ENCODE measurements at regions not wholly inside any gene's neighbourhood (a gene's known extent, or its start where the extent isn't known, plus 50 kb on each side); places are given as distances from the start of the nearest gene placed in this dataset.
A peak's percentile ranks its signal among the peaks of the same experiment; 100 is the strongest.

DNA sequence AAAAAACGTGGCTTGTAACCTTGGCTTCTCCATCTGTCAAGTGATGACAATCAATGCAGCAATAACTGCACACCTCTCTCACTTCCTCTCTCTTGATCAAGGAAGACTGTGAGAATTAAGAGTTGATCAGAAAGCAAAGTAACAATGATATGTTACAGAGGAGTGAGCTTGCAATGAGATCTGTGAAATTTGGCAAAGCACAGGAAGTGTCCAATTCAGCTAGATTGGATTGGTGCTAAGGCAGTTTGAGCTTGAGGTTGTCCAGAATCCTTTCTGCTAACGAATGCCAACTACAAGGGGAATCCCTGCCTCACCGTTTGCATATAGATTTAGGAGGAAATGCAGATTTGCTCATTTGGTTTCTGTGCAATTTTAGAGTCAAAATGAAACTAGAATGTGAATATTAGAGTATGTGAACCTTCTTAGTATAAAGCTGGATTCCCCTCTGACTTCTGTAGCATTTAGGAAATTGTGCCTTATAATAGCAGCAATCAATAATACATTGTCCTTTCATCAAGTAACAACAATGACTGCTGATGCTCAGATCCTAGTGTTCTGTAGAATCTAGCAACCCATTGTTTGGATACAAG lies 346.4 kb downstream of the PTTG2 start:
- ATAC-seq: peak; percentile 18
- H3K9me3 Mint-ChIP-seq (ENCODE audit: insufficient read depth): peaks cover 20% of the 10 kb centered on the region
- ChIA-PET POLR2A (interaction anchor here (0.6 to 1.2 kb wide), 2 partner anchors 9 to 12 kb away, joined by 3 to 8 read pairs; no protein-coding TSS in a partner anchor), CTCF (interaction anchor here (1.1 to 5.7 kb wide), 4 partner anchors 13 to 129 kb away, joined by 3 to 87 read pairs (median 4); no protein-coding TSS in a partner anchor)
- H3K4me1 Mint-ChIP-seq (ENCODE audit: low read depth): peaks cover 54% of the 10 kb centered on the region
- H3K27me3 Mint-ChIP-seq (ENCODE audit: low read depth): no peaks in the 10 kb centered on the region
- peak overlapping the region; percentile 34 for H3K4me3 Mint-ChIP-seq
- H3K36me3 Mint-ChIP-seq (ENCODE audit: low read depth): peaks cover 18% of the 10 kb centered on the region
- peak overlapping the region; percentile 64 for H3K27ac Mint-ChIP-seq
- DNase-seq: peak; percentile 50

DNA sequence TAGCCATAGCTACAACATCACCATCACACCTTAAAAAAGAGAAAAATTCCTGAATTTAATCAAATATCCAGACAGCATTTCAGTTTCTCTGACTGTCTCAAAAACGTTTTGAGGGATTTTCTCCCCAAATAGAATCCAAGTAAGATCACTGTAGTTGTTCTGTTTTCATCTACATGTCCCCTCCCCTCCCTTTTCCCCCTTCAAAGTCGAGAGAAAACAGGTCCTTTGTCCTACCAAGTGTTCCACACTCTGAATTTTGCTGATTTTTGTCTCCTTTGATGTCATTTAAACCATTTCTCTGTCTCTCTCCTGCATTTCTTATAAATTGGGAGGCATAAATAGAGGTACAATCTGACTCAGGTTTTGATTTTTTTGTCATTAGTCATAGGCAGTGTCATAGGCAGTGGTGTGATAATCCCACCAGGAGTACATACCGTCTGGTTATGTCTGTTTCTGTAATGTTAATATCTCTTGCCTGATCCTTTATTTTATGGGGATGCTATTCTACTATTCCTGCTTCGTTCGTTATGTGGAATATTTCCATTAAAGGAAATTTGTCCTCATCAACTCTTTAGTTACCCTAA lies 348.6 kb downstream of the PTTG2 start:
- Mint-ChIP-seq H3K36me3 (ENCODE audit: low read depth) (peaks cover 10% of the 10 kb centered on the region), H3K9me3 (ENCODE audit: insufficient read depth) (peaks cover 10% of the 10 kb centered on the region), H3K4me3 (no peak overlapping the region), H3K27ac (no peak overlapping the region), H3K4me1 (ENCODE audit: low read depth) (peaks cover 57% of the 10 kb centered on the region), H3K27me3 (ENCODE audit: low read depth) (no peaks in the 10 kb centered on the region)
- ChIA-PET CTCF (interaction anchor here (2.1 to 5.7 kb wide), 3 partner anchors 11 to 366 kb away, joined by 4 to 87 read pairs (median 17); no protein-coding TSS in a partner anchor), POLR2A (no interaction called here)
- no peak for ATAC-seq
- DNase-seq: no peak

DNA sequence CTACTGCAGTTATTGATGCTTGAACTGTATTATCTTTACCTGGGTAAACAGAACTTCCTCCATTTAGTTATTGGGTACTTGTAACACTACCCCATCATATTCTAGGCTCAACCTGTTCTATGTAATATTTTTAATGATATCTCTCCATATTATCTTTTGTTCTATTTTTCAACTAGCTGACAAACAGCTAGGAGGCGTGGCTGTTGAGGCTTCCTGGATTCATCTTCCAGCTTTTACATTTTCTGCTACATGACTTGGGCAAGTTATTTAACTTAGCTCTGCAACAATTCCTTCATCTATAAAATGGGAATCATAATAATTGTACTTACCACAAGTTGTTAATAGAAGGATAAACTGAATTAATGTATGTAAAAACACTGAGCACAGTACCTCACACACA lies 349.3 kb downstream of the PTTG2 start:
- ChIA-PET POLR2A (interaction anchor here (1.7 kb wide), 1 partner anchor 10 kb away, joined by 13 read pairs; no protein-coding TSS in a partner anchor), CTCF (interaction anchor here (1.1 to 5.7 kb wide), 7 partner anchors 10 to 422 kb away, joined by 3 to 87 read pairs (median 4); no protein-coding TSS in a partner anchor)
- Mint-ChIP-seq H3K9me3 (ENCODE audit: insufficient read depth) (peaks cover 5% of the 10 kb centered on the region), H3K27ac (no peak overlapping the region), H3K4me1 (ENCODE audit: low read depth) (peaks cover 63% of the 10 kb centered on the region), H3K27me3 (ENCODE audit: low read depth) (no peaks in the 10 kb centered on the region), H3K36me3 (ENCODE audit: low read depth) (peaks cover 9% of the 10 kb centered on the region), H3K4me3 (no peak overlapping the region)
- DNase-seq: no peak
- no peak for ATAC-seq

DNA sequence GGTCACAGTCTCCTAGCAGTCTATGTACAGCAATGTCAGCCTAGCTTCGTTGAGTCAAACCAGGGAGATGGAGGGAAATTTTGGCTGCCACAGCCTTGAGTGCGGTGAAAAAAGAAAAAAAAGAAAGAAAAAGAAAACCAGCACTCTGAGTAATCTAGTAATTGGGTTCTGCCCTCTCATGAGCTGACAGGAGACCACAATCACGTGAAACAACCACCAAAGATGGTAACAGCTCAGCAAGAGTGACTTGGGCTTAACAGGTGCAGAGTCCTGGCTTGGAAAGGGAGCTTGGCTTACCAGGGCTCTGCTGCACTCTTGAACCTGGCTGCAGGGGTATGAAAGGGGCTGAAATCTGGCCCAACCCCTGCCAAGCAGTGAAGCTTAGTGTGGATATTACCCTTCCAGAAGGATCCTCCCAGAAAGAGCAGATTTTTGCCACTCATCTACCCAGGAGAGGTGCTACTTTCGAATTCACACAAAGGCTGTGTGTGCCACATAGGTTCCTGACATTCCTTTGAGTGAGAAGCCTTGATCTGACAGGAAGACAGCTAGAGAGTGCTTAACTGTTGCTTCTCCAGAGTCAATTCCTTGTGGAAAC lies 350.3 kb downstream of the PTTG2 start:
- Mint-ChIP-seq H3K27ac (peak overlapping the region; percentile 87), H3K4me3 (peak overlapping the region; percentile 54), H3K27me3 (ENCODE audit: low read depth) (no peaks in the 10 kb centered on the region), H3K36me3 (ENCODE audit: low read depth) (peaks cover 5% of the 10 kb centered on the region), H3K4me1 (ENCODE audit: low read depth) (peaks cover 60% of the 10 kb centered on the region), H3K9me3 (ENCODE audit: insufficient read depth) (peaks cover 4% of the 10 kb centered on the region)
- ChIA-PET POLR2A (interaction anchor here (1.7 kb wide), 1 partner anchor 9 kb away, joined by 13 read pairs; no protein-coding TSS in a partner anchor), CTCF (interaction anchor here (1.1 to 5.7 kb wide), 8 partner anchors 9 to 421 kb away, joined by 3 to 87 read pairs (median 4); no protein-coding TSS in a partner anchor)
- ATAC-seq: peak; percentile 96
- peak; percentile 88 for DNase-seq

DNA sequence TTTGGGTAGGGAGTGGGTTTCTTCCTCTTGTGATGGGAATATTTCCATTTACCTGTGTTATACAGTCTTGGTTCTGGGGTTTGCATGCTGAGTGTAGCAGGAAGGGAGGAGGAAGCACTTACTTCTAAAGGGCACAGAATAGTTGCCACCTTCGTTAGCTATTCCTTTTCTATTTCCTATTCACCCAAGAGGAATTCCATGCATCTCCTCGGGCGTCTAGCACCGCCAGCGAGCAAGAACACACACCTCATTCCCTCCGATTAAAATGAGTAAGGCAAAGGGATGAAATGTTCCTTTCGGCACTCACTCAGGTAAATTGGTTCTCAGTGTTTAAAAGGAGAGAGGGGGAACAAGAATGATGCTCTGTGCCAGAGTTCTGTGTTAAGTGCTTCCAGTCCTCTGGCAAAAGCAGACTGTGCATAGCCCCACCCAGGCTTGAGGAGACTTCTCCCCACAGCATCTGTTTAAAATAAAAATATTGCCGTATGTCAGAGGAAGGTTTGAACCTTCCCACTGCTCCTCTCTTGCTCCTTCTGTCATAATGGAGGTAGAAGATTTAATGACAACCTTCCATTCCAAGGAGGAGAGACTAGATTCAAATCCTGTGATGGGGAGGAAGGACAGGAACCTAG lies 351.4 kb downstream of the PTTG2 start:
- POLR2A ChIA-PET: no interaction called here
- no peak overlapping the region for H3K27ac Mint-ChIP-seq

DNA sequence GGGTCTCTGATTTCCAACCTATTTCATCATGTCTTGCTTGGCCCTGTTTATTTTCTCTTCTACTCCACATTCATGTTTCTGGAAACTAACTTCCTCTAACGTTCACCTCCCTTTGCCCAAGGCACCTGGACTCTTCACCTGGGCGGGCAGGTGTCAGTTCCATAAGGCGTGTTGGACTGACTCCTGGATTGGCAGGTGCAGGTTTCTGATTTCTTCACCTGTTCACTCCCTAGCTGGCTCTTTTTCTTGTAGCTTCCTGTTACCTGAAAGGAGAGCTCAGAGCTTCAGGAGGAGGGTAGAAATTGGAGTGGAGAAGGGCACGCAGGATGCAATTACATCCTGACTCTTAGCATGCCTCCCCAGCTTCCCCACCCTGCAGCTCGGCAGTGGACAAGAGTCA lies 350.8 kb upstream of the KLF3 start:
- Mint-ChIP-seq H3K27me3 (ENCODE audit: low read depth) (no peaks in the 10 kb centered on the region), H3K9me3 (ENCODE audit: insufficient read depth) (peaks cover 4% of the 10 kb centered on the region), H3K4me3 (no peak overlapping the region), H3K4me1 (ENCODE audit: low read depth) (peaks cover 44% of the 10 kb centered on the region), H3K27ac (no peak overlapping the region), H3K36me3 (ENCODE audit: low read depth) (peaks cover 3% of the 10 kb centered on the region)
- no peak for DNase-seq
- CTCF ChIA-PET: interaction anchor here (0.6 to 2.0 kb wide), 3 partner anchors 129 to 425 kb away, joined by 3 to 11 read pairs (median 4); no protein-coding TSS in a partner anchor
- no peak for ATAC-seq
- POLR2A ChIA-PET: no interaction called here

More for the DNA sequence above, 351.4 kb downstream of the PTTG2 start:
- no peak for DNase-seq
- Mint-ChIP-seq H3K4me3 (no peak overlapping the region), H3K4me1 (ENCODE audit: low read depth) (peaks cover 51% of the 10 kb centered on the region), H3K36me3 (ENCODE audit: low read depth) (peaks cover 3% of the 10 kb centered on the region), H3K9me3 (ENCODE audit: insufficient read depth) (peaks cover 4% of the 10 kb centered on the region), H3K27me3 (ENCODE audit: low read depth) (no peaks in the 10 kb centered on the region)
- CTCF ChIA-PET: interaction anchor here (1.0 to 5.7 kb wide), 5 partner anchors 8 to 363 kb away, joined by 3 to 87 read pairs (median 17); no protein-coding TSS in a partner anchor
- ATAC-seq: no peak

DNA sequence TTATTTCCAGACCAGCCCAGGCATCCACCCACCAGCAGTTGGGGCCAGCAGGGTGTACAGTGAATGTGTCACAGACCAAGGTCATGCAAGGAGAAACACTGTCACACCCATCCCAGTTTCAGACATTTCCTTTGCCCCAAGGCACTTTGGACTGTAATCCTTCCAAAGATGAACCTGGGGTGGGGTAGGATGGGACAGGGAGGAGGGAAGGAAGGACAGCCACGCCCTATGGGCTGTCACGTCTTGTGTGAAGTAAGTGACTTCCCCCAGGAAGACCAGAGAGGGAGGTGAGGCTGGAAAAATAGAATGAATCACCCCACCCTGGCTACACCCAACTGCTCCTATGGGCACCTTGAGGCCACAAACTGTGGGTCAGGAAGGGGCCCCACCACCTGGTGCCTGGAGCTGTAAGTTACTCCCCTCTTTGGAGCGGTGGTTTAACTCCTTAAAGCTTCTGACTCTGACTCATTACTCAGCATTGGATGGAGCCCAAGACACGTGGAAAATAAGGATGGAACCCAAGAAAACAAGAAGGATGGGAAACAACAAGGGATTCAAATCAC lies 349.9 kb upstream of the KLF3 start:
- ATAC-seq (no peak), DNase-seq (no peak)
- ChIA-PET CTCF (interaction anchor here (1.2 to 2.0 kb wide), 3 partner anchors 130 to 361 kb away, joined by 4 to 11 read pairs (median 9); no protein-coding TSS in a partner anchor), POLR2A (no interaction called here)
- Mint-ChIP-seq H3K4me1 (ENCODE audit: low read depth) (peaks cover 47% of the 10 kb centered on the region), H3K9me3 (ENCODE audit: insufficient read depth) (peaks cover 4% of the 10 kb centered on the region), H3K36me3 (ENCODE audit: low read depth) (peaks cover 3% of the 10 kb centered on the region), H3K27me3 (ENCODE audit: low read depth) (no peaks in the 10 kb centered on the region), H3K27ac (no peak overlapping the region), H3K4me3 (no peak overlapping the region)

DNA sequence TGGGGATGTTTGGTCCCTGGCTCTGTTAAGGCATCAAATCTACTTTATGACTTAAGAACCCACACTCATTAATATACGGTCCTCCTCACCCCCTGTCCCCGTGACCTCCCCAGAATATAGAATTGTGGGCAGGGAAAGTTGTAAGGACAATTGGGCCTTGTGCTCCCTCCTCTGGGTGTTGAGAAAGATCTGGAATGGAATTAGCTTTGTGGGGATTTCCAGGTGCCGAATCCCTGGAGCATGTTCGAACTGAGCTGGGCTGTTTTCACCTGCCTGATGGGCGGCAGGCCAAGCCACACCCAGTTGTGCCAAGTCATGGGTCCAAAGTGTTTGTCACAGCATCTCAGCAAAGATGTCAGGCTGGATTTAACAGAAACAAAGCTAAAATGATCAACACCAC lies 349.3 kb upstream of the KLF3 start:
- POLR2A ChIA-PET: interaction anchor here (0.6 kb wide), 1 partner anchor 174 kb away, joined by 3 read pairs; no protein-coding TSS in a partner anchor

DNA sequence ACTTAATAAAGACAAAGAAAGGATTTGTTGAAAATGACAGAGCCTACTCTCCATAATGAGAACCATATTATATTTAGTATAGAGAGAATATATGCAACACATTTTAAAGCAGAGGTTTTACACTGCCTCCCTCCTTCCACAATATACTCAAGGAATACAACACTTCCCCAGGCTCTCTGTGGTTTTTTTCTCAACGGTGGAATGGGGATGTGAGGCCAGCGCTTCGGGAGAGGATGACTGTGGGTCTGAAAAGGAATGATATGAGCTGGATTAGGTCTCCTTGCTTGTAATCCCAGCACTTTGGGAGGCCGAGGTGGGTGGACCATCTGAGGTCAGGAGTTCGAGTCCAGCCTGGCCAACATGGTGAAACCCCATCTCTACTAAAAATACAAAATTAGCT lies 348.7 kb upstream of the KLF3 start:
- Mint-ChIP-seq H3K4me1 (ENCODE audit: low read depth) (peaks cover 46% of the 10 kb centered on the region), H3K36me3 (ENCODE audit: low read depth) (peaks cover 3% of the 10 kb centered on the region), H3K9me3 (ENCODE audit: insufficient read depth) (peaks cover 4% of the 10 kb centered on the region), H3K4me3 (no peak overlapping the region), H3K27ac (no peak overlapping the region), H3K27me3 (ENCODE audit: low read depth) (no peaks in the 10 kb centered on the region)
- POLR2A ChIA-PET: no interaction called here
- CTCF ChIA-PET: interaction anchor here (1.5 to 1.6 kb wide), 2 partner anchors 135 to 359 kb away, joined by 5 to 9 read pairs; no protein-coding TSS in a partner anchor
- DNase-seq (no peak), ATAC-seq (no peak)

More for the DNA sequence above, 349.3 kb upstream of the KLF3 start:
- no peaks in the 10 kb centered on the region for H3K27me3 Mint-ChIP-seq (ENCODE audit: low read depth)
- no peak overlapping the region for H3K4me3 Mint-ChIP-seq
- H3K27ac Mint-ChIP-seq: no peak overlapping the region
- no peak for DNase-seq
- CTCF ChIA-PET: interaction anchor here (1.5 to 1.6 kb wide), 2 partner anchors 135 to 360 kb away, joined by 5 to 9 read pairs; no protein-coding TSS in a partner anchor
- peaks cover 3% of the 10 kb centered on the region for H3K36me3 Mint-ChIP-seq (ENCODE audit: low read depth)
- peaks cover 47% of the 10 kb centered on the region for H3K4me1 Mint-ChIP-seq (ENCODE audit: low read depth)
- no peak for ATAC-seq
- H3K9me3 Mint-ChIP-seq (ENCODE audit: insufficient read depth): peaks cover 4% of the 10 kb centered on the region

DNA sequence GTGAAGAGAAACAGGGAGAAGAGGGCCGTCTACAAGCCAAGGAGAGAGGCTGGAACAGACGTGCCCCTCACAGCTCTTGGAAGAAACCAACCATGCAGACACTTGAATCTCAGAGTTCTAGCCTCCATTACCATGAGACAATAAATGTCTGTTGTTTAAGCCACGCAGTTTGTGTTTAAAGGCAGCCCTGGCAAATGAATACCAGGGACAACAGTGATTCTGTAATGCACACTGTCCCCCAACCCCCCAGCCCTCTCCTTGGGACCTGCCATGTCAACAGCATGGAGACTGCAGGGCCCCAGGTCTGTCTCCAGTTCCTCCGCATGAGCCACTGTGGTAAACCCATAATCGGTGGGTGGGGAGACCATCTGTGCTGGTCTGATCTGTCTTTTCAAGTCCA lies 348.0 kb upstream of the KLF3 start:
- CTCF ChIA-PET: interaction anchor here (1.6 kb wide), 2 partner anchors 136 kb away, joined by 5 to 7 read pairs; no protein-coding TSS in a partner anchor
- DNase-seq (no peak), ATAC-seq (no peak)
- no peaks in the 10 kb centered on the region for H3K27me3 Mint-ChIP-seq (ENCODE audit: low read depth)
- POLR2A ChIA-PET: no interaction called here
- H3K4me3 Mint-ChIP-seq: no peak overlapping the region
- peaks cover 44% of the 10 kb centered on the region for H3K4me1 Mint-ChIP-seq (ENCODE audit: low read depth)
- H3K9me3 Mint-ChIP-seq (ENCODE audit: insufficient read depth): peaks cover 4% of the 10 kb centered on the region
- no peak overlapping the region for H3K27ac Mint-ChIP-seq
- peaks cover 3% of the 10 kb centered on the region for H3K36me3 Mint-ChIP-seq (ENCODE audit: low read depth)

Measured in activated CD8-positive, alpha-beta T cell treated with anti-CD3 and anti-CD28 coated beads, Interleukin-2, amount 10 ng/mL, durations not matched to agents 7 days and 5 days (primary cell).